ENCODE measurements at regions not wholly inside any gene's neighbourhood (a gene's known extent, or its start where the extent isn't known, plus 50 kb on each side); places are given as distances from the start of the nearest gene placed in this dataset.

GRCh38 chr5:143896966-143897365 is 85.0 kb downstream of the HMHB1 start:
- TF ChIP-seq POLR2AphosphoS5 (IDR thresholded peaks at IDR 0.05) (no peak), CTCF (IDR thresholded peaks at IDR 0.05) (no peak), POLR2A (IDR thresholded peaks at IDR 0.05) (no peak)

Data from suprapubic skin (tissue), 4 donors.